NT2/D1 (cell line): ENCODE measurements at regions not wholly inside any gene's neighbourhood (a gene's known extent, or its start where the extent isn't known, plus 50 kb on each side); places are given as distances from the start of the nearest gene placed in this dataset.

Source experiments
- SUZ12 ChIP-seq: IDR thresholded peaks from 2 replicates; pipeline ENCODE4 v1.6.1; 2011; ENCODE audit not compliant: insufficient read length, insufficient read depth; ENCODE audit errors: extremely low read depth
- YY1 ChIP-seq: IDR thresholded peaks from 2 replicates; pipeline ENCODE4 v1.6.1; 2011; ENCODE audit not compliant: insufficient read length, insufficient read depth

DNA sequence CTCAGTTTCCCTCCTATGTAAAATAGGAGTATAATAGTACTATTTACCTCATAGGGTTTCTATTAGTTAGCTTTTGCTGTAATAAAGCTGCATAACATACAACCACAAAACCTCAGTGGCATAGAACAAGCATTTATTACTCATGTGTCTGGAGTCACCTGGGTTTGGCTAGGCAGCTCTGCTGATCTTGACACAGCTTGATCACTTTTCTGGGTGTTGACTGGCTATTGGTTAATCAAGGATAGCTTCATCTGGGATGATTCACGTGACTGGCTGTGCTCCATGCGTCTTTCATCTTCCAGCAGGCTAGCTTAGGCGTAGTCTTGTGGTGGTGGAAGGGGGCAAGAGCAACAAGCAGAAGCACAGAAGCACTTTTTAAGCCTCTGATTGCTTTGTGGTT lies 112.6 kb downstream of the SQOR start:
- TF ChIP-seq YY1 (no peak), SUZ12 (no peak)
